Endothelial cell of umbilical vein (primary cell): ENCODE measurements at regions not wholly inside any gene's neighbourhood (a gene's known extent, or its start where the extent isn't known, plus 50 kb on each side); places are given as distances from the start of the nearest gene placed in this dataset.

ENCODE experiments used
- BruUV-seq: library from RNA; stranded (reverse); fragments of 400-500 nt; replicated peaks from 2 replicates; lab custom pipeline; 2021; lab: Mats Ljungman, UMichigan
- CTCF ChIA-PET: fragments of 300-600, 350-600 bp; sonication (Branson Sonifier 250); formaldehyde crosslinking; loops from one replicate; lab custom pipeline; 2021; ENCODE audit warnings: antibody characterized with exemption, inconsistent platforms; lab: Charles Lee
- POLR2A ChIA-PET: fragments of 300-600, 350-600 bp; sonication (Branson Sonifier 250); formaldehyde crosslinking; loops from one replicate; lab custom pipeline; 2021; ENCODE audit warnings: antibody characterized with exemption, inconsistent platforms; lab: Charles Lee
- DNase-seq: peaks from one replicate; pipeline ENCODE4 v3.0.0-alpha.2; 2011; ENCODE audit warnings: low read depth, low spot score
- FAIRE-seq: peaks from 2 replicates; lab custom pipeline; 2011; peaks lifted over from hg19 to GRCh38; lab: Jason Lieb, UNC
- H2AFZ ChIP-seq: 2 replicates; pipeline ENCODE4 v1.6.0; 2012; ENCODE audit warnings: low read depth, low read length, control low read depth, inconsistent platforms
- H3K27ac ChIP-seq: 2 replicates; pipeline ENCODE4 v1.5.1; 2011; ENCODE audit warnings: low read depth, mild to moderate bottlenecking, control low read depth, low read length, moderate library complexity; ENCODE audit not compliant: insufficient read depth
- H3K27me3 ChIP-seq, 2 experiments: 2 replicates each; pipeline versions ENCODE4 v1.6.0 to v1.6.1; 2011; ENCODE audit warnings: low read length in 2 of 2, mixed read lengths in 1 of 2; ENCODE audit not compliant: control insufficient read depth in 2 of 2, insufficient read depth in 2 of 2
- H3K36me3 ChIP-seq, 2 experiments: 2 replicates in 1 of 2; 3 replicates in 1 of 2; pipeline ENCODE4 v1.5.1; 2011; ENCODE audit warnings: low read length in 2 of 2, mild to moderate bottlenecking in 1 of 2, moderate library complexity in 1 of 2; ENCODE audit not compliant: control insufficient read depth in 2 of 2, insufficient read depth in 2 of 2; ENCODE audit errors: extremely low read depth in 1 of 2
- H3K4me1 ChIP-seq: 3 replicates; pipeline ENCODE4 v1.5.1; 2011; ENCODE audit warnings: mild to moderate bottlenecking, low read length; ENCODE audit not compliant: control insufficient read depth, insufficient read depth; ENCODE audit errors: extremely low read depth
- H3K4me2 ChIP-seq: 2 replicates; pipeline ENCODE4 v1.6.1; 2011; ENCODE audit warnings: low read length, control low read depth, mixed read lengths; ENCODE audit not compliant: insufficient read depth
- H3K4me3 ChIP-seq, 3 experiments: fragments of 200-600 bp in 1 of 3; sonication (generic), shearing (Covaris generic) in 1 of 3; replicated peaks in 1 of 3; 2 replicates each; pipeline ENCODE4 v1.5.1; 2011 to 2016; ENCODE audit warnings: control low read depth in 3 of 3, low read length in 3 of 3, mild to moderate bottlenecking in 2 of 3, inconsistent platforms in 1 of 3, low read depth in 1 of 3, moderate library complexity in 1 of 3; ENCODE audit not compliant: insufficient read depth in 1 of 3
- H3K79me2 ChIP-seq: 2 replicates; pipeline ENCODE4 v1.6.0; 2012; ENCODE audit warnings: low read length, inconsistent platforms; ENCODE audit not compliant: control insufficient read depth, insufficient read depth
- H3K9ac ChIP-seq: replicated peaks from 2 replicates; pipeline ENCODE3; 2011; ENCODE audit warnings: low read length, control low read depth; ENCODE audit not compliant: insufficient read depth; ENCODE audit errors: extremely low read depth
- H3K9me1 ChIP-seq: replicated peaks from 3 replicates; pipeline ENCODE4 v1.6.0; 2011; ENCODE audit warnings: mild to moderate bottlenecking, low read length; ENCODE audit not compliant: control insufficient read depth, insufficient read depth; ENCODE audit errors: extremely low read depth
- H3K9me3 ChIP-seq: replicated peaks from 2 replicates; pipeline ENCODE4 v1.5.1; 2012; ENCODE audit warnings: low read length, inconsistent platforms; ENCODE audit not compliant: control insufficient read depth, insufficient read depth
- H4K20me1 ChIP-seq: replicated peaks from 2 replicates; pipeline ENCODE3; 2011; ENCODE audit warnings: mild to moderate bottlenecking, low read length; ENCODE audit not compliant: control insufficient read depth, insufficient read depth; ENCODE audit errors: extremely low read depth
- EZH2 ChIP-seq: IDR thresholded peaks from 2 replicates; pipeline ENCODE4 v1.6.1; 2012; ENCODE audit warnings: borderline replicate concordance, low read depth, mild to moderate bottlenecking, moderate library complexity, low read length, inconsistent platforms; ENCODE audit not compliant: severe bottlenecking
- FOS ChIP-seq: IDR thresholded peaks from 2 replicates; pipeline ENCODE4 v1.6.1; 2011; ENCODE audit warnings: mild to moderate bottlenecking, low read length, moderate library complexity, borderline replicate concordance; ENCODE audit not compliant: insufficient read depth
- GATA2 ChIP-seq: IDR thresholded peaks from 2 replicates; pipeline ENCODE4 v1.7.0; 2011; ENCODE audit warnings: low read depth, mild to moderate bottlenecking, moderate library complexity, mixed read lengths, low read length; ENCODE audit not compliant: insufficient read length, insufficient read depth
- JUN ChIP-seq: IDR thresholded peaks from 2 replicates; pipeline ENCODE4 v1.6.1; 2011; ENCODE audit warnings: borderline replicate concordance, low read depth; ENCODE audit not compliant: insufficient read length, insufficient read depth
- MYC ChIP-seq: IDR thresholded peaks from one replicate; pipeline ENCODE4 v1.6.1; 2011; ENCODE audit warnings: mild to moderate bottlenecking, low read depth, low read length
- POLR2A ChIP-seq: IDR thresholded peaks from 2 replicates; pipeline ENCODE4 v1.6.1; 2012; ENCODE audit warnings: low read depth, mild to moderate bottlenecking, control low read depth, low read length
- POLR2AphosphoS5 ChIP-seq: IDR thresholded peaks from 2 replicates; pipeline ENCODE4 v1.6.1; 2012; ENCODE audit warnings: low read depth, mild to moderate bottlenecking, control low read depth, low read length, moderate library complexity; ENCODE audit not compliant: insufficient read depth
- dilution Hi-C: fragments of 300-500 bp; cut with MboI; formaldehyde crosslinking; loops from one replicate; pipeline ENCODE4 v1.15.0; 2019; ENCODE audit warnings: low sequenced_read_pairs; ENCODE audit not compliant: extremely low pct_ligation_motif_present
- intact Hi-C: fragments of 100-400 bp; cut with micrococcal nuclease; formaldehyde crosslinking; loops from one replicate; pipeline ENCODE4 v1.10.0; 2022
- TF ChIP-seq, protein P1 (sequence below): IDR thresholded peaks from 2 replicates; pipeline ENCODE4 v1.6.1; 2011; ENCODE audit not compliant: insufficient read depth, insufficient read length
- TF ChIP-seq, protein P2 (sequence below), 2 donors: IDR thresholded peaks; 1 replicate in 1 of 2; 2 replicates in 1 of 2; pipeline ENCODE4 v1.5.1; 2011; ENCODE audit warnings: low read length in 2 of 2, mild to moderate bottlenecking in 2 of 2, moderate library complexity in 2 of 2, control low read depth in 1 of 2, inconsistent platforms in 1 of 2, low read depth in 1 of 2; ENCODE audit not compliant: insufficient read depth in 1 of 2; ENCODE audit errors: extremely low read depth in 1 of 2

DNA sequence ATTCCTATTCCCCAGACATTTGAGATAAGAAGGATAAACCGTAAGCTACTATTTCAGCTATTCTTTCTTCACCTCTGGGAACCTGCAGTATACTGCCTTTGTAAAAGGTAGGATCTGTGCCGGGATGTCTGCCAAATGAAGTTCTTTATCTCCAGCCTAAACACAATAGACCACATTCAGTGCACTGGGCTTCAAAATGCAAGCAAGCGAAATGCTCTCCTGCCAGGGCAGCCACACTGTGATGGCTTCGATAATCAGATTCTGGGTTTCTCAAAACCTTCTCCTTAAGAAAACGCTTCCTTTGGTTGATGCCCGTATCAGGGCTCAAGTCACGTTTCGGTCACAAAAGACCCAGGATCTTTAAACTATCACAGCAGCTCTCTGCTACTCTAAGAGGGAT, 299.5 kb upstream of the B3GAT1 start:
- no peak for DNase-seq
- Histone ChIP-seq H3K4me3 (no peak overlapping the region), H3K9me3 (no peaks in the 10 kb centered on the region), H3K9me1 (no peaks in the 10 kb centered on the region), H3K79me2 (no peaks in the 10 kb centered on the region), H3K9ac (no peak overlapping the region), H3K4me1 (no peaks in the 10 kb centered on the region), H2AFZ (no peak overlapping the region), H3K27me3 (no peaks in the 10 kb centered on the region), H4K20me1 (no peaks in the 10 kb centered on the region), H3K36me3 (no peaks in the 10 kb centered on the region), H3K4me2 (no peak overlapping the region), H3K27ac (no peak overlapping the region)
- dilution Hi-C loops (no loop called here), intact Hi-C loops (no loop called here)
- ChIA-PET CTCF (no interaction called here), POLR2A (no interaction called here)
- TF ChIP-seq EZH2 (no peak), GATA2 (no peak), POLR2AphosphoS5 (no peak), POLR2A (no peak), JUN (no peak), MYC (no peak), FOS (no peak)
- TF ChIP-seq, protein P1, sequence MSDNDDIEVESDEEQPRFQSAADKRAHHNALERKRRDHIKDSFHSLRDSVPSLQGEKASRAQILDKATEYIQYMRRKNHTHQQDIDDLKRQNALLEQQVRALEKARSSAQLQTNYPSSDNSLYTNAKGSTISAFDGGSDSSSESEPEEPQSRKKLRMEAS = no peak
- TF ChIP-seq, protein P2, sequence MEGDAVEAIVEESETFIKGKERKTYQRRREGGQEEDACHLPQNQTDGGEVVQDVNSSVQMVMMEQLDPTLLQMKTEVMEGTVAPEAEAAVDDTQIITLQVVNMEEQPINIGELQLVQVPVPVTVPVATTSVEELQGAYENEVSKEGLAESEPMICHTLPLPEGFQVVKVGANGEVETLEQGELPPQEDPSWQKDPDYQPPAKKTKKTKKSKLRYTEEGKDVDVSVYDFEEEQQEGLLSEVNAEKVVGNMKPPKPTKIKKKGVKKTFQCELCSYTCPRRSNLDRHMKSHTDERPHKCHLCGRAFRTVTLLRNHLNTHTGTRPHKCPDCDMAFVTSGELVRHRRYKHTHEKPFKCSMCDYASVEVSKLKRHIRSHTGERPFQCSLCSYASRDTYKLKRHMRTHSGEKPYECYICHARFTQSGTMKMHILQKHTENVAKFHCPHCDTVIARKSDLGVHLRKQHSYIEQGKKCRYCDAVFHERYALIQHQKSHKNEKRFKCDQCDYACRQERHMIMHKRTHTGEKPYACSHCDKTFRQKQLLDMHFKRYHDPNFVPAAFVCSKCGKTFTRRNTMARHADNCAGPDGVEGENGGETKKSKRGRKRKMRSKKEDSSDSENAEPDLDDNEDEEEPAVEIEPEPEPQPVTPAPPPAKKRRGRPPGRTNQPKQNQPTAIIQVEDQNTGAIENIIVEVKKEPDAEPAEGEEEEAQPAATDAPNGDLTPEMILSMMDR (IDR thresholded peaks at IDR 0.05; ENCODE audit: extremely low read depth in 1 of 2, insufficient read depth in 1 of 2, low read depth in 1 of 2, low read length in 2 of 2) = no peak
- no TSS peak for BruUV-seq
- no peak for FAIRE-seq
